Loucy (cell line): ENCODE measurements at regions not wholly inside any gene's neighbourhood (a gene's known extent, or its start where the extent isn't known, plus 50 kb on each side); places are given as distances from the start of the nearest gene placed in this dataset.

Experiments used
- H2AFZ ChIP-seq: fragments of 200-600 bp; sonication (generic); 2 replicates; pipeline ENCODE4 v1.6.0; 2016; ENCODE audit warnings: antibody characterized with exemption, mild to moderate bottlenecking, low read length, moderate library complexity
- H3F3A ChIP-seq: fragments of 200-600 bp; 2 replicates; pipeline ENCODE4 v1.6.0; 2016; ENCODE audit warnings: antibody characterized with exemption, low read depth, mild to moderate bottlenecking
- H3K27me3 ChIP-seq: fragments of 200-600 bp; sonication (generic); 2 replicates; pipeline ENCODE4 v1.6.1; 2014; ENCODE audit warnings: low read length, mild to moderate bottlenecking; ENCODE audit not compliant: insufficient read depth, poor library complexity, severe bottlenecking
- H3K36me3 ChIP-seq: fragments of 200-600 bp; sonication (generic); 2 replicates; pipeline ENCODE4 v1.6.1; 2016; ENCODE audit warnings: low read length; ENCODE audit not compliant: insufficient read depth
- H3K4me1 ChIP-seq: fragments of 200-600 bp; sonication (generic); 2 replicates; pipeline ENCODE4 v1.5.1; 2014; ENCODE audit warnings: low read length, mild to moderate bottlenecking; ENCODE audit not compliant: insufficient read depth, poor library complexity, severe bottlenecking
- H3K4me2 ChIP-seq: fragments of 200-600 bp; sonication (generic); 2 replicates; pipeline ENCODE4 v1.6.0; 2014; ENCODE audit warnings: antibody characterized with exemption, low read length, low read depth, mild to moderate bottlenecking; ENCODE audit not compliant: poor library complexity, severe bottlenecking
- H3K4me3 ChIP-seq: fragments of 200-600 bp; sonication (generic); 2 replicates; pipeline ENCODE4 v1.5.1; 2014; ENCODE audit warnings: low read length, mild to moderate bottlenecking, mixed read lengths; ENCODE audit not compliant: poor library complexity, severe bottlenecking
- H3K79me2 ChIP-seq: fragments of 200-600 bp; sonication (generic); 2 replicates; pipeline ENCODE4 v1.6.1; 2014; ENCODE audit warnings: low read length; ENCODE audit not compliant: insufficient read depth
- H3K9ac ChIP-seq: fragments of 200-600 bp; sonication (generic); 2 replicates; pipeline ENCODE4 v1.6.0; 2014; ENCODE audit warnings: mild to moderate bottlenecking, low read depth, low read length, moderate library complexity; ENCODE audit not compliant: poor library complexity, severe bottlenecking
- H3K9me2 ChIP-seq: fragments of 200-600 bp; sonication (generic); replicated peaks from 2 replicates; pipeline ENCODE4 v1.6.1; 2016; ENCODE audit warnings: low read depth, low read length, mixed read lengths
- H3K9me3 ChIP-seq: fragments of 200-600 bp; sonication (generic); 2 replicates; pipeline ENCODE4 v1.6.1; 2014; ENCODE audit warnings: mild to moderate bottlenecking, antibody characterized with exemption, low read length, low read depth; ENCODE audit not compliant: insufficient read depth
- H4K20me1 ChIP-seq: fragments of 200-600 bp; sonication (generic); 2 replicates; pipeline ENCODE4 v1.6.0; 2014; ENCODE audit warnings: antibody characterized with exemption, low read length, mild to moderate bottlenecking; ENCODE audit not compliant: insufficient read depth, poor library complexity, severe bottlenecking
- EZH2phosphoT487 ChIP-seq: fragments of 200-600 bp; IDR thresholded peaks from 2 replicates; pipeline ENCODE4 v1.6.1; 2018; ENCODE audit warnings: antibody characterized with exemption, mild to moderate bottlenecking, moderate library complexity, borderline replicate concordance
- TF ChIP-seq, protein P1 (sequence below): fragments of 200-600 bp; sonication (generic); conservative IDR thresholded peaks from 2 replicates; pipeline ENCODE4 v1.5.1; 2014; ENCODE audit warnings: mild to moderate bottlenecking, antibody characterized with exemption, low read length

DNA sequence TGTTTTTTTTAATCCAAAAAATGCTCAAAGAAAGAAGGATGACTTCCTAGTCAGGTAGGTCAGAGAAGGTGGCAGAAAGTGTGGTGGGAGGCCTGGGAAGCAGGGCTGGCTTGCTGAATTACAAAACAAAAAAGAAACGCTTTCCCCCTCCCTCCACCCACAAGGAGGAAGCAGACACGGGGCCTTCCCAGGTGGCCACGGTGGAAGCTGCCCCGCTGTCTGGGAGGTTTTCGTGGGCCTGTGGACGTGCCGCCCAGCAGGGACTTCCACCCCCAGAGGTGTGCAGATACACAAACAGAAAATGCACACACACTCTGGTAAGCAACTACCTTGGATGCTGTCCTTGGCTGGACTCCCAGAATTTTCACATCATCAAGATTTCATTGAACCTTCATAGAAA lies 198.2 kb upstream of the CDH4 start:
- Histone ChIP-seq H2AFZ (no peak overlapping the region), H3K4me2 (no peak overlapping the region), H3K27me3 (no peaks in the 10 kb centered on the region), H4K20me1 (no peaks in the 10 kb centered on the region), H3K79me2 (no peaks in the 10 kb centered on the region), H3K4me1 (no peaks in the 10 kb centered on the region), H3K4me3 (no peak overlapping the region), H3K9me2 (no peaks in the 10 kb centered on the region), H3K9ac (no peak overlapping the region), H3K9me3 (no peaks in the 10 kb centered on the region), H3K36me3 (no peaks in the 10 kb centered on the region), H3F3A (no peaks in the 10 kb centered on the region)
- TF ChIP-seq, protein P1, sequence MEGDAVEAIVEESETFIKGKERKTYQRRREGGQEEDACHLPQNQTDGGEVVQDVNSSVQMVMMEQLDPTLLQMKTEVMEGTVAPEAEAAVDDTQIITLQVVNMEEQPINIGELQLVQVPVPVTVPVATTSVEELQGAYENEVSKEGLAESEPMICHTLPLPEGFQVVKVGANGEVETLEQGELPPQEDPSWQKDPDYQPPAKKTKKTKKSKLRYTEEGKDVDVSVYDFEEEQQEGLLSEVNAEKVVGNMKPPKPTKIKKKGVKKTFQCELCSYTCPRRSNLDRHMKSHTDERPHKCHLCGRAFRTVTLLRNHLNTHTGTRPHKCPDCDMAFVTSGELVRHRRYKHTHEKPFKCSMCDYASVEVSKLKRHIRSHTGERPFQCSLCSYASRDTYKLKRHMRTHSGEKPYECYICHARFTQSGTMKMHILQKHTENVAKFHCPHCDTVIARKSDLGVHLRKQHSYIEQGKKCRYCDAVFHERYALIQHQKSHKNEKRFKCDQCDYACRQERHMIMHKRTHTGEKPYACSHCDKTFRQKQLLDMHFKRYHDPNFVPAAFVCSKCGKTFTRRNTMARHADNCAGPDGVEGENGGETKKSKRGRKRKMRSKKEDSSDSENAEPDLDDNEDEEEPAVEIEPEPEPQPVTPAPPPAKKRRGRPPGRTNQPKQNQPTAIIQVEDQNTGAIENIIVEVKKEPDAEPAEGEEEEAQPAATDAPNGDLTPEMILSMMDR, result no peak
- no peak for TF ChIP-seq EZH2phosphoT487

DNA sequence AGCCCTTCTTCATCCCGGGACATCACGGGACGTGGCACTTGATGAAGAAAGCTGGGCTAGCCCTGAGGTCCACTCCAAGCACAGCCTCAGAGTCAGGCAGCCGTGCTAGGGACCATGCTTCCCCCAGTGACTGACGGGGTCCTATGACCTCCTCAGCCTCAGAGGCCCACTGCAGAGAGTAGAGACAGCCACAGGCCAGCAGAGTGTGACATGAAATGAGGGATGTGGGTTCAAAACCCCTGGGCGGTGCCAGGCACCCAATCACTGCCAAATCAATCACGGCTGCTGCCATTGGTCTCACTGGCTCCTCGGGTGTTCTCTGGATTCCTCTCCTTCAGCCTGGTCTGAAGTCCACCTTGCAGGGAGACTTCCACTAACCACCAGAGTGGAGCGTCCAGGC lies 197.7 kb upstream of the CDH4 start:
- no peaks in the 10 kb centered on the region for H3K36me3 ChIP-seq
- H3F3A ChIP-seq, result no peaks in the 10 kb centered on the region
- H3K27me3 ChIP-seq, result no peaks in the 10 kb centered on the region
- no peaks in the 10 kb centered on the region for H3K79me2 ChIP-seq
- H4K20me1 ChIP-seq, result no peaks in the 10 kb centered on the region
- H3K4me2 ChIP-seq, result no peak overlapping the region
- TF ChIP-seq EZH2phosphoT487, result no peak
- TF ChIP-seq, protein P1, result no peak
- H3K9ac ChIP-seq, result no peak overlapping the region
- H3K9me3 ChIP-seq, result no peaks in the 10 kb centered on the region
- no peaks in the 10 kb centered on the region for H3K4me1 ChIP-seq
- no peak overlapping the region for H2AFZ ChIP-seq
- H3K4me3 ChIP-seq, result no peak overlapping the region
- H3K9me2 ChIP-seq, result no peaks in the 10 kb centered on the region

DNA sequence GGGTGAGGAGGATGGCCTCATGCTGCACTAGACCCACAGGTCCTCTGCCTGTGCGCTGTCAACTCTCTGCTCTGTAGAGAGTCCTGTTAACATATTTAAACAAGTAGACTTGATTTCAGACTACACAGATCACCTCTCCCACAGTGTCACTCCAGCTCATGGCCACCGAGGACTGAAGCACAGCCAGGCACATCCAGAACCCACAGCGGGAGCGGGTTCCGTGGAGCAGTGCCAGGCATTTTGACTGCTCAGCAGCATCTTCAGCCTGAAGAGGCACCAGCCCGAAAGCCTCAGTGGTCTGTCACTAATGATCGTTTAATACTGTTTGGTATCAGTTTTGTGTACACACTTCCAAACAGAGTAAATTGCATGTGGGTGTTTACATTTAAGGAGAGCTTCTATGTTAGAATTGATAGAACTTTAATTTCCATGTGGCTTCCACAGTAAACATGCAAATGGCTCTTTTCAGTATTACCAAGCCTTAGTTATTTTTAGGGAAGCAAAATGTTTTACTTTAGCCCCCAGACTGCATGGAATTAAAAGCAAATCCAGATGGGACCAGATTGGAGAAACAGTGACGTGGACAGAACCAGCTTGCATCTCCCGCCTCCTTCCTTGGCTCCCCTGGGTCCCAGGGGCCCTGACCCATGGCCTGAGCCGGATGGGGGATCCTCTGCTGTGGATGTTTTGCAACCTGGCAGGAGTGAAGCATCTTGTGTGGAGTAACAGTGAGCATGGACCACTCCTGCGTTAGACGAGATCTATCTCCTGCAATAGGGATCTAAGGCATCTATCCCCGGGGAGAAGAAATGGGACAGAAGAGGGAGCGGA lies 196.7 kb upstream of the CDH4 start:
- no peaks in the 10 kb centered on the region for H3K27me3 ChIP-seq
- H3K9ac ChIP-seq, result no peak overlapping the region
- no peaks in the 10 kb centered on the region for H3K79me2 ChIP-seq
- H3K4me2 ChIP-seq, result no peak overlapping the region
- H3F3A ChIP-seq, result no peaks in the 10 kb centered on the region
- no peaks in the 10 kb centered on the region for H3K36me3 ChIP-seq
- no peaks in the 10 kb centered on the region for H3K9me2 ChIP-seq
- no peaks in the 10 kb centered on the region for H3K4me1 ChIP-seq
- TF ChIP-seq, protein P1, result no peak
- no peak for TF ChIP-seq EZH2phosphoT487
- no peak overlapping the region for H3K4me3 ChIP-seq
- no peaks in the 10 kb centered on the region for H3K9me3 ChIP-seq
- H2AFZ ChIP-seq, result no peak overlapping the region
- H4K20me1 ChIP-seq, result no peaks in the 10 kb centered on the region
